A549 (cell line): ENCODE measurements at regions not wholly inside any gene's neighbourhood (a gene's known extent, or its start where the extent isn't known, plus 50 kb on each side); places are given as distances from the start of the nearest gene placed in this dataset.

ENCODE experiments used
- ATAC-seq, 2 experiments: fragments of 200-7000 bp in 1 of 2; fragments of >200 bp in 1 of 2; cut with Nextera tagmentation in 1 of 2; cut with Tn5 transposase in 1 of 2; 3 replicates each; pipeline versions ENCODE4 v1.8.0 to v1.9.1; 2018 to 2020; ENCODE audit warnings: mild to moderate bottlenecking in 1 of 2, moderate library complexity in 1 of 2
- CTCF ChIA-PET: fragments of 300-600 bp; sonication (Branson Sonifier 250); formaldehyde crosslinking; extraction: SDS; loops from one replicate; lab custom pipeline; 2021; ENCODE audit warnings: antibody characterized with exemption, inconsistent platforms; lab: Yijun Ruan, JAX
- POLR2A ChIA-PET: fragments of 350-600 bp; formaldehyde crosslinking; extraction: SDS; loops from one replicate; lab custom pipeline; 2021; ENCODE audit warnings: antibody characterized with exemption, inconsistent platforms; lab: Yijun Ruan, JAX
- DNase-seq, 2 experiments: peaks; one replicate each; pipeline versions ENCODE4 v3.0.0 to v3.0.0-alpha.2; 2011 to 2016; ENCODE audit warnings: low read depth in 1 of 2, low spot score in 1 of 2
- FAIRE-seq: peaks from 2 replicates; lab custom pipeline; 2011; peaks lifted over from hg19 to GRCh38; lab: Jason Lieb, UNC
- H3K27ac ChIP-seq, 2 experiments: fragments of >200 bp; sonication (Bioruptor Twin); formaldehyde crosslinking; 3 replicates each; pipeline ENCODE4 v1.5.1; 2016 to 2017
- H3K4me1 ChIP-seq: fragments of >200 bp; sonication (Bioruptor Twin); formaldehyde crosslinking; 3 replicates; pipeline ENCODE4 v1.6.1; 2016
- H3K4me2 ChIP-seq: fragments of >200 bp; sonication (Bioruptor Twin); formaldehyde crosslinking; 3 replicates; pipeline ENCODE4 v1.6.1; 2016
- H3K4me3 ChIP-seq: fragments of >200 bp; sonication (Bioruptor Twin); formaldehyde crosslinking; 3 replicates; pipeline ENCODE4 v1.5.1; 2016
- H3K9me3 ChIP-seq: fragments of >200 bp; sonication (Bioruptor Twin); formaldehyde crosslinking; 3 replicates; pipeline ENCODE4 v1.6.1; 2016
- CBX2 ChIP-seq: fragments of 200-600 bp; sonication (generic); IDR thresholded peaks from 2 replicates; pipeline ENCODE4 v1.6.1; 2016; ENCODE audit warnings: low read depth, mild to moderate bottlenecking, borderline replicate concordance
- CBX8 ChIP-seq: fragments of 200-600 bp; sonication (generic); IDR thresholded peaks from 2 replicates; pipeline ENCODE4 v1.6.1; 2016
- CHD2 ChIP-seq: fragments of 150-350 bp; IDR thresholded peaks from 2 replicates; pipeline ENCODE4 v1.6.1; 2014; ENCODE audit warnings: low read length; ENCODE audit not compliant: partially characterized antibody
- CHD4 ChIP-seq: fragments of 200-600 bp; sonication (generic); IDR thresholded peaks from 2 replicates; pipeline ENCODE4 v1.6.1; 2016; ENCODE audit warnings: antibody characterized with exemption, mild to moderate bottlenecking, borderline replicate concordance
- CTCF ChIP-seq: fragments of >200 bp; sonication (Bioruptor Twin); formaldehyde crosslinking; IDR thresholded peaks from 3 replicates; pipeline ENCODE4 v1.5.1; 2016
- FOSL2 ChIP-seq, 2 experiments: fragments of 450-650 bp in 1 of 2; fragments of >200 bp in 1 of 2; sonication (Bioruptor Twin) in 1 of 2; formaldehyde crosslinking; IDR thresholded peaks; 2 replicates each; pipeline versions ENCODE4 v1.5.0 to v1.6.1; 2016 to 2020; ENCODE audit warnings: mild to moderate bottlenecking in 1 of 2, moderate library complexity in 1 of 2
- HDAC2 ChIP-seq: fragments of 200-600 bp; sonication (generic); IDR thresholded peaks from 2 replicates; pipeline ENCODE4 v1.6.1; 2016
- HES2 ChIP-seq: fragments of >200 bp; sonication (Bioruptor Twin); formaldehyde crosslinking; IDR thresholded peaks from 2 replicates; pipeline ENCODE4 v1.6.1; 2016
- HEYL ChIP-seq: fragments of 250-450 bp; sonication (Bioruptor Pico); IDR thresholded peaks from 2 replicates; pipeline ENCODE4 v1.8.0; 2021; ENCODE audit warnings: mild to moderate bottlenecking, moderate library complexity
- HOXA7 ChIP-seq: fragments of 250-450 bp; sonication (Bioruptor Pico); IDR thresholded peaks from 2 replicates; pipeline ENCODE4 v1.5.0; 2020; ENCODE audit warnings: mild to moderate bottlenecking, moderate library complexity
- JUN ChIP-seq, 2 experiments: fragments of >200 bp; sonication (Bioruptor Twin); formaldehyde crosslinking; IDR thresholded peaks; 2 replicates in 1 of 2; 3 replicates in 1 of 2; pipeline ENCODE4 v1.6.1; 2016 to 2017
- JUNB ChIP-seq: fragments of >200 bp; sonication (Bioruptor Twin); formaldehyde crosslinking; IDR thresholded peaks from 2 replicates; pipeline ENCODE4 v1.6.1; 2016
- KDM1A ChIP-seq: fragments of 200-600 bp; sonication (generic); IDR thresholded peaks from 2 replicates; pipeline ENCODE4 v1.6.1; 2016; ENCODE audit warnings: low read depth, mild to moderate bottlenecking
- NFE2L2 ChIP-seq: fragments of 150-350 bp; conservative IDR thresholded peaks from 2 replicates; pipeline ENCODE4 v1.6.1; 2014; ENCODE audit warnings: low read length
- NPAS2 ChIP-seq: fragments of 250-450 bp; sonication (Bioruptor Pico); IDR thresholded peaks from 2 replicates; pipeline ENCODE4 v1.8.0; 2022; ENCODE audit warnings: mild to moderate bottlenecking, moderate library complexity, borderline replicate concordance
- PHF8 ChIP-seq: fragments of 200-600 bp; sonication (generic); IDR thresholded peaks from 2 replicates; pipeline ENCODE4 v1.6.1; 2016; ENCODE audit warnings: low read depth, mild to moderate bottlenecking, antibody characterized with exemption, moderate library complexity, borderline replicate concordance
- POLR2A ChIP-seq: IDR thresholded peaks from 2 replicates; pipeline ENCODE4 v1.6.1; 2012; ENCODE audit warnings: mild to moderate bottlenecking, low read length
- RFX5 ChIP-seq: fragments of 450-650 bp; IDR thresholded peaks from 2 replicates; pipeline ENCODE4 v1.7.1; 2014; ENCODE audit warnings: antibody characterized with exemption, mild to moderate bottlenecking, moderate library complexity
- RNF2 ChIP-seq: fragments of 200-600 bp; sonication (generic); IDR thresholded peaks from 2 replicates; pipeline ENCODE4 v1.6.1; 2016; ENCODE audit warnings: low read depth, mild to moderate bottlenecking, antibody characterized with exemption, moderate library complexity, borderline replicate concordance
- SMC3 ChIP-seq: fragments of >200 bp; sonication (Bioruptor Twin); formaldehyde crosslinking; IDR thresholded peaks from 3 replicates; pipeline ENCODE4 v1.6.1; 2018; ENCODE audit warnings: inconsistent platforms
- ZC3H11A ChIP-seq: fragments of 450-650 bp; IDR thresholded peaks from 2 replicates; pipeline ENCODE4 v1.6.1; 2014; ENCODE audit warnings: antibody characterized with exemption, mild to moderate bottlenecking
- ZFP36 ChIP-seq: fragments of 450-650 bp; IDR thresholded peaks from 2 replicates; pipeline ENCODE4 v1.6.1; 2014; ENCODE audit warnings: borderline replicate concordance; ENCODE audit not compliant: partially characterized antibody
- ZSCAN20 ChIP-seq: fragments of 250-450 bp; sonication (Bioruptor Pico); IDR thresholded peaks from 2 replicates; pipeline ENCODE4 v1.8.0; 2022; ENCODE audit warnings: mild to moderate bottlenecking, moderate library complexity
- WGBS: methylation state at CpG from one replicate; pipeline ENCODE4 v1.1.6; 2017; ENCODE audit errors: missing lambda C conversion rate; 5-methylcytosine and 5-hydroxymethylcytosine counted together

- WGBS: 2% methylated on average over 4 of the region's 4 CpGs
- TF ChIP-seq NFE2L2 (no peak), ZSCAN20 (CRISPR knock-in tag) (no peak), HEYL (CRISPR knock-in tag) (no peak), POLR2A (no peak), ZFP36 (no peak), RNF2 (no peak)
- ChIA-PET CTCF (interaction anchor here (0.5 to 1.8 kb wide), 2 partner anchors 18 to 44 kb away, joined by 5 read pairs; no protein-coding TSS in a partner anchor), POLR2A (no interaction called here)
- H3K4me1 ChIP-seq: no peaks in the 10 kb centered on the region
- no peak overlapping the region for H3K4me2 ChIP-seq
- ATAC-seq (no peak), DNase-seq (no peak), FAIRE-seq (no peak)
- H3K4me3 ChIP-seq: no peak overlapping the region
- no peaks in the 10 kb centered on the region; the same call in 2 of the 3 replicates for H3K9me3 ChIP-seq
- no peak overlapping the region for H3K27ac ChIP-seq
Observed at GRCh38 chr12:127425474-127425873, 841.5 kb upstream of the TMEM132C start.

- CTCF ChIA-PET: no interaction called here
- WGBS: 18% methylated on average over 6 of the region's 6 CpGs
Observed at GRCh38 chr12:127428420-127428819, 838.5 kb upstream of the TMEM132C start.

GRCh38 chr12:127429551-127430285, 837.3 kb upstream of the TMEM132C start:
- DNase-seq: no peak
- H3K4me2 ChIP-seq: no peak overlapping the region
- CTCF ChIA-PET: no interaction called here
- H3K9me3 ChIP-seq: no peaks in the 10 kb centered on the region
- no peak overlapping the region for H3K4me3 ChIP-seq
- ATAC-seq: no peak
- no peak overlapping the region for H3K27ac ChIP-seq
- POLR2A ChIA-PET: no interaction called here
- FAIRE-seq: no peak
- TF ChIP-seq PHF8 (no peak), JUNB (no peak), RFX5 (no peak), CHD4 (no peak), CHD2 (no peak), POLR2A (no peak), NPAS2 (CRISPR knock-in tag) (no peak), HES2 (no peak), ZC3H11A (no peak), CTCF (no peak), HEYL (CRISPR knock-in tag) (no peak), SMC3 (no peak), JUN (IDR thresholded peaks at IDR 0.05) (no peak)
- TF ChIP-seq, all 56 proteins: peak for 0
- H3K4me1 ChIP-seq: no peaks in the 10 kb centered on the region
- WGBS: 2% methylated on average over 9 of the region's 9 CpGs

More at GRCh38 chr12:127428420-127428819, 838.5 kb upstream of the TMEM132C start:
- no peak for ATAC-seq
- no peaks in the 10 kb centered on the region for H3K4me1 ChIP-seq
- no peak overlapping the region for H3K4me2 ChIP-seq
- POLR2A ChIA-PET: no interaction called here
- no peak overlapping the region for H3K27ac ChIP-seq
- DNase-seq: no peak
- TF ChIP-seq HOXA7 (CRISPR knock-in tag) (no peak), KDM1A (no peak), CBX2 (no peak), NPAS2 (CRISPR knock-in tag) (no peak), HDAC2 (no peak), CBX8 (no peak), FOSL2 (IDR thresholded peaks at IDR 0.05) (no peak), FOSL2 (CRISPR knock-in tag; IDR thresholded peaks at IDR 0.05) (no peak)
- no peak overlapping the region for H3K4me3 ChIP-seq
- no peaks in the 10 kb centered on the region for H3K9me3 ChIP-seq
- FAIRE-seq: no peak
